DND-41 (cell line): ENCODE measurements at regions not wholly inside any gene's neighbourhood (a gene's known extent, or its start where the extent isn't known, plus 50 kb on each side); places are given as distances from the start of the nearest gene placed in this dataset.

ENCODE experiments used
- CTCF ChIP-seq: IDR thresholded peaks from 2 replicates; pipeline ENCODE4 v1.5.1; 2012; ENCODE audit warnings: borderline replicate concordance, low read length, moderate library complexity, mild to moderate bottlenecking; ENCODE audit not compliant: poor library complexity, severe bottlenecking; ENCODE audit errors: extremely low read depth
- EZH2 ChIP-seq: IDR thresholded peaks from 3 replicates; pipeline ENCODE4 v1.6.1; 2012; ENCODE audit warnings: borderline replicate concordance, low read depth, mild to moderate bottlenecking, moderate library complexity, low read length, inconsistent platforms; ENCODE audit not compliant: severe bottlenecking

- TF ChIP-seq CTCF, result peak; percentile 72
- no peak for TF ChIP-seq EZH2
Observed at GRCh38 chr10:131453721-131454634, 142.5 kb upstream of the TCERG1L start.
